GM21723 (cell line): ENCODE measurements at regions not wholly inside any gene's neighbourhood (a gene's known extent, or its start where the extent isn't known, plus 50 kb on each side); places are given as distances from the start of the nearest gene placed in this dataset.
"Not testable (repeated sequence)": the region's sequence is repeated elsewhere in the genome, so short reads cannot be mapped to it uniquely, and the experiment has no call there.

Source experiments
- ATAC-seq: cut with Tn5 transposase; IDR thresholded peaks from one replicate; pipeline ENCODE4 v1.9.1; 2021; ENCODE audit warnings: mild to moderate bottlenecking, moderate library complexity; ENCODE audit not compliant: unreplicated experiment

DNA sequence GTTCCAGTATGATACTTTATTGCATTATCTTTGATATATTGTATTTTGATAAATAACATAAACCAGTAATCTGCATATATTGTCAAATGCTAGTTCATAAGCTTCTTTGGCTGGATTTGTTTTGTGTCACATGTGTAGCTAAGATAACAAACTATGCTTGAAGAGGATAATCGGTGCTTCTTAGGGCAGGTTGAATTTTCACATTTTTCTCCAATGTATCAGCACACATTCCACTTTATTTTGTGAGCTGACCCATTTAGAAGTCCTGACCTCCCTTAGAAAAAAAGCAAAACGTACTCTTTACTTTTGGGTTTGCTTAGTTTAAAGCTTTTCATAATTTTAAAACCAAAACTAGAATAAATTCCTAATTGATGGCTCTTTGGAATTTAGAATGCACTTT lies 277.7 kb upstream of the DDHD1 start:
- no peak for ATAC-seq

DNA sequence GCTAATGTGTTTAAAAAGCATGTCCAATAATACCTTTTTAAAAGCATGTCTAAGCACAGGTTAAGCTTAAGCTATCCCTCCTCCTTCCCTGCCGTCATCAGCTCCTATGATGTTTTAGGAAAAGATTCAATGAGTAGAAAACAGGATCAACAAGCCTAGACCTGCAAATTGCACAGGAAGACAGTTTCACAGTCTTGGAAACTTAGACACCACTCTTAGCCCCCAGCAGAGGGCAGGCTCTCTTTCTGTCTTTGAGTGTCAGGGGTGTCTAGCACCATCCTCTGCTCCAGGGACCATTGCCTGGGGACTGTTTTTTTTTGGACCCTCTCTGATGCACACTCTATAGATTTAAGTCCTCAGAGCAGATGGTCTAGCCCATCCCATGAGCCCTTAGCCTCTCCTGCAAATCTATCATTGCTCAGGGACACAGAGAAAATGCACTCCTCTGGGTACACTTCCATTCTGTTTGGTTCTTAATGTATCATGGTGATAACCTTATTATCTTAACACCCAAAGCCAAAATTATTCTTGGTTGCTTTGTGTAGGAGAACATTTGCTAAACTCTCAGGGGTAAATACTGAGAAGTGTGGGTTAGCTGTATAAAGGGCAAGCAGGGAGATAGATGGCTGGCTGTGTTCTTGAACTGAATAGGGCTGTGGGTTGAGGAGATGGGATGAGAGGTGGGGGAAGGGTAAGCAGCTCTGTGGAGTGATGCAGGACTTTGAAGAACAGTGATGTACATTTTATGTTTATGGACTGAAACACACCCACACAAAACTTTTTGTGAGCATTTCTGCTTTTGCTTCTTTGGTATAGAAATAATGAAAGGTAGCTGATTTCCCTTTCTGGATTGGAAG lies 259.9 kb upstream of the DDHD1 start:
- no peak for ATAC-seq

DNA sequence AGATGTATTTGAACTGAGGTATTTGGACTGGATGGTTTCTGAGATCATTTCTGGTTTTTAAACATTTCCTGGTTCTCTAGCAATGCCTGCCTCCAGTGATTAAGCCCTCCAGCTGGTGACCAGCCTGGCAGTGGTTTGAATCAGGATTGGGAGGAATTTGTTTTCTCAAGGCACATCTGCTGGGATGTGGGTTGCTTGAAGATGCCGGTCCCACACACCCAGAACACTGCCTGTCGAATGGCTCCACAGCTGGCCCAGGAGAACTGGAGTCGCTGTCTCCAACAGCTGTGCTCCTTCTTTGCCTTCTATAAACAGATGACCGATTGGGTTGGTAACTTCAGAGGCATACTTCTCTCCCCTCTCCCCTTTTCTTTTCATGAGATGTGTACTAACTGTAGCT lies 258.0 kb upstream of the DDHD1 start:
- ATAC-seq, result no peak

GRCh38 chr14:53409969-53410368 lies 256.8 kb upstream of the DDHD1 start:
- no peak for ATAC-seq

GRCh38 chr14:53409289-53409688 lies 256.2 kb upstream of the DDHD1 start:
- no peak for ATAC-seq

DNA sequence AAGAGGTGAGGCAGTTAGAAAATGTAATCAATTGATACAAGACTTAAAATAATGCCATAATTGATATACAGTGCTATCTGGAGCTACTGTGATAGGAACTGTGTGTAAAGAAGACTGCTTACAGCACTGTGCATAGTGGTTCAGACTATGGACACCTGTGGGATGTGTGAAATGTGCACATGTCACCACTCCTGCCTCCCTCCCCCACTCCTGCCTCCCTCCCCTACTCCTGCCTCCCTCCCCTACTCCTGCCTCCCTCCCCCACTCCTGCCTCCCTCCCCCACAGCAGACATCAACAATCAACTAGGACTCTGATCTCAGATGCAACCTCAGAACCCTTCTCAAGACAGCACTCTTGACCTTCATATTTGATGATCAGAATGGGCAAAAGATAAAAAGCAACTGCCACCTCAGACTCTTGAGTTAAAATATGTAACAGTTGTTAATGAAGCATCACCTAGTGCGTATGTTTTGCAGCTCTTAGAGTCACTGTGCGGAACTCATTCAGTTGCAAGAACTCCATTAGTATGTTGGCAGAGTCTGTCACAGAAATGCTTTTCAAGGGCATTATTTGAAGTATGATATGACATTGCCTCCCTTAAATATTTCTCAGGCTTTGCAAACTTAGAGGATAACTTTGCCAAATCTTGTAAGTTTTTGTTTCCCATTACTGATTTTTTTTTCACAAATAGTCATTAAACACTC lies 255.2 kb upstream of the DDHD1 start:
- ATAC-seq, result no peak

DNA sequence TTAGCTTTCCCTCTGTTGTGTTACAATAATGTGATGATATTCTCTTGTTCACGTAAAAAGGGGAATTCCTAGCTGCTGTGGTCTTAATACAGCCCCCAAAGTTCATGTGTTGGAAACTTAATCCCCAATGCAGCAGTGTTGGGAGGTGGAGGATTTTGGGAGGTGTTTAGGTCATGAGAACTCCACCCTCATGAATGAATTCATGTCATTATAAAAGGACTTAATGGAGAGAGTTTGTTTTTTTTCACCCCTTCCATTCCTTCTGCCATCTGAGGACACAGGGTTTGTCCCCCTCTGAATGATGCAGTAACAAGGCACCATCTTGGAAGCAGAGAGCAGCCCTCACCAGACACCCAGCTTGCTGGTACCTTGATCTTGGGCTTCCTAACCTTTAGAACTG lies 253.4 kb upstream of the DDHD1 start:
- no peak for ATAC-seq

DNA sequence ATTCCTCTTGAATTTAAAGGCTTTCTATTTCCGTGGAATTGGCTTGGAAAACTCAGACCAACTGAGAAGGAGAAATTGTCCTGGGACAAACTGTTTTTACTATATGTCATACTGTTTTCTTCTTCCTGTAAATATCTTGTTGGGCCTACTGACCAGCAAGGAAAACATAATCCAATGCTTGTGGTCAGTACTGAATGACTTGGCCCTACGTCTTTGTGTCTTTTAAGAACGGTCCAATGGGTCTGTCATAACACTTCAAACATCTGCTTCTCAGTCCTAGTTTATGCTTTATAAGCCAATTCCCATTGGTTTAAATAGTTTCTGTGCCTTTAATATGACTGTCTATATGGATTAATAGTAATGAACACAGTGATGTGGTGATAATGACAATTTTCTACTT lies 248.5 kb upstream of the DDHD1 start:
- no peak for ATAC-seq

DNA sequence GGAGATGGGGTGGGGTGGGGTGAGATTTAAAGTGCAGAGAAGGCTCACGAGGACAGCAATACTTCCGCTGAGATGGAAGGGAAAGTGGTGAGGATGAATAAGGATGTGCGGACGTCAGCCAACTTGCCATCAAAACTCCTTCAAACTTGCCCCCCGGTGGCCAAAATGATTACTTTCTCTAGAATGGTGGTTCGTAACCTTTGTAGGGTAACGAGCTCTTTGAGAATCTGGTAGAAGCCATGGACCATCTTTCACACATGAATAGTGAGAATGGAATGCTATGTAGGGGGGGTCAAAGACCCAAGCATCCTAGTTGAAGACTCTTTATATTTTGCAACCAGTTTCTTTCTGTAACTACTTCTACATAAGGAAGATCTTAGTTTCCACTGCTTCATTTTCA lies 245.9 kb upstream of the DDHD1 start:
- no peak for ATAC-seq

GRCh38 chr14:53398616-53399015 lies 245.5 kb upstream of the DDHD1 start:
- ATAC-seq, result no peak

- not testable (repeated sequence) for ATAC-seq
Observed at GRCh38 chr14:53395267-53395666, 242.1 kb upstream of the DDHD1 start.

GRCh38 chr14:53391631-53392285 lies 238.6 kb upstream of the DDHD1 start:
- no peak for ATAC-seq

DNA sequence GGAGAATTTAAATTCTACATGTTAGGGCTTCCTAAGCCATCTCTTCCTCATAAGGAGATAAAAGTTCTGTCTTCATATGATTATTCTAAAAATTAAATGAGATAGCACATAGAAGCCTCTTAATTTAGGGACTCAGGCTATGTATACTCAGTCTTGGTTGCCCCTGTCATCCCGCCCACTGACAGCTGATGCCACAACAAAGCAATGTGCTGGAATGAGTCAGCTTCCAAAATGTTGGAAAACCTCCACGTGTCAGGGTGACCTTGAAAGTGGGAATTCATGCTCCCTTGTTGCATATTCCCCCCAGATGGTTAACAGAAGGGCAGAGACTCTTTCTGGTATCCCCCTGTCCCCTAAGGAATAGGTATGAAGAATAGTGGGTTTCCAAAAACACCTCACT lies 238.0 kb upstream of the DDHD1 start:
- no peak for ATAC-seq

DNA sequence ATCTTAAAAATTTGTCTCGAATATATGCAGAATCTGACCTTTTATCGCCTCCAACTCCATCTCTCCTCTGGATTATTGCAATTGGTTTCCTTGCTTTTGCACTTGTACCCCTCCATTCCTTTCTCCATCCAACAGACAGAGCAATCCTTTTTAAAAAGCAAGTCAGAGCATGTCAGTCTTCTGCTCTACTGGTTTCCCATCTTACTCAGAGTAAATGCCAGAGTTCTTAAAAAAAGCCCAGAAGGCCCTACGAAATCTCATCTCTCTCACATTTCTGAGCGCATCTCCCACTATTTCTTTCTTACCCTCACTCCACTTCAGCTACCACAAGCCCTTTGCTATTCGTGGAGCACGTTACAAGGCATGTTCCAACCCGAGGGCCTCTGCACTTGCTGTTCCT lies 236.9 kb upstream of the DDHD1 start:
- ATAC-seq, result no peak

DNA sequence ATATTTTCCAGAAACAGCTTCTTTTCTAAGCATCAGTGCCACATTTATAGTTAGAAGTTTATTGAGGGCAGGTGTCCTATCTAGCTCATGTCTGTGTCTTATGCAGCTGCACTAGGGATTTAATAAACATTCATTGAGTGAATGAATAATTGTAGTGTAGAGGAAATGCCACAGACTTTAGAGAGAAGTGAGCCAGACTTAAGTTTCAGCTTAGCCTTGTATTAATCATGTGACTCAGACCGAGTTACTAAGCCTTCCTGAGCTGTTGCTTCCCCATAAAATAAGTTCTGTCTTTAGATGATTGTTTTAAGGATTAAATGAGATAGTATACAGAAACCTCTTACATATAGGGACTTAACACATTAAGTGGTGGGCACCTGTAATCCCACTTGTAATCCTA lies 236.1 kb upstream of the DDHD1 start:
- ATAC-seq, result no peak

- no peak for ATAC-seq
Observed at GRCh38 chr14:53386362-53386761, 233.2 kb upstream of the DDHD1 start.

DNA sequence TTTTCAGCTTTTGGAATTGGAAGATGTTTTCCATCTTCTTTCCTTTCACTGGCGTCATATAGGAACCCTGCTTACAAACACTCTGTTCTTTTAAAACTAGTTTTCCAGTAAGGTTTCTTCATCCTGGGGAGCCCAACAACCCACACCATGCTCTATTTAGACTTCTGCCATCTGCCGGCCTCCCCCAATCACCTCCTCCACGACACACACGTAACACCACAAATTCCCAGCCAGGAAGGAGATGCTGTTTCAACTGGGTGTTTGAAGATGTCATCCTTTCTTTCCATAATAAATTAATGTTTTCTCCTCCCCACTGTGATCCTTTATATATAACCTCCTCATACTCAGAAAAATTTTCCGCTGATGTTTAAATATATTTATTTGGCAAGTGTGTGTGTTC lies 231.4 kb upstream of the DDHD1 start:
- no peak for ATAC-seq

DNA sequence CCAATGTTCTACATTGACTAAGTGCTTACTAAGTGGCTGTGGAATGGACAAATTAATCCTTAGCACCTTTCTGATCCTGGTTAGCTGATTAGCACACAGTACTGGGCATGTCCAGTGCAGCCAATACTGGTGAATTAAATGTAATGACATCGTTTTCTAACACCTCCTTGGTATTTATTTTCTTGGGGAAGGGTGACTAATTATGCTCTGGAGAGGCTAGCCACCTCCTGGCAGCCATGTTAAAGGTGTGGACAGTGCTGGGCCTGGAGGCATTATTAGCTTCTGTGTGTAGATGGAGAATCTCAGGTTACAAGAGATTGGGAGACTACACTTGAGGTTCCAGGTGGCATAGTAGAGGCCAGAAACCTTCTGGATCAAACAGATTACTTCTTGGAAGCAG lies 230.9 kb upstream of the DDHD1 start:
- ATAC-seq, result no peak

GRCh38 chr14:53381895-53382294 lies 228.8 kb upstream of the DDHD1 start:
- no peak for ATAC-seq

DNA sequence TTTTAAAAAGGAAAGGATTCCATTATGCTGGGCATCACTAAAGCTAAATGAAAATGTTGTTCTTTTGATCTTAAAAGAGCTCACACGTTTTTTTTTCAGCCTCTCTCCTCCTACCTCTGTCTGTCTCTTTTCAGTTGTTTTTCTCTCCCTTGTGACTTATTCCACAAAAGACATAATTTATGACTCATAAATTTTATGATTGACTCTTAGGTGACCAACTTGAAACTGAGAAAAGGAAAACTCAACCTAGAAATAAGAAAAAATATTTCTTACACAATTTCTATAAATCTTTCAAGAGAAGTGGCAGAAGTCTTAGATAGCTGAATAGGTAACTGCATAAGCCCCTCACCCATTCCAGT lies 227.7 kb upstream of the DDHD1 start:
- ATAC-seq, result no peak

- no peak for ATAC-seq
Observed at GRCh38 chr14:53380052-53380866, 227.1 kb upstream of the DDHD1 start.
